Neural cell (in vitro differentiated cells): ENCODE measurements at regions not wholly inside any gene's neighbourhood (a gene's known extent, or its start where the extent isn't known, plus 50 kb on each side); places are given as distances from the start of the nearest gene placed in this dataset.

Experiments
- EZH2 ChIP-seq: fragments of 200-600, 300-800 bp; shearing (Covaris generic), sonication (generic); IDR thresholded peaks from 2 replicates; pipeline ENCODE4 v1.6.1; 2014; ENCODE audit warnings: antibody characterized with exemption, low read length, borderline replicate concordance, mild to moderate bottlenecking; ENCODE audit not compliant: insufficient read depth, poor library complexity, severe bottlenecking
- RAD21 ChIP-seq: fragments of 450-650 bp; conservative IDR thresholded peaks from 2 replicates; pipeline ENCODE4 v1.6.1; 2014; ENCODE audit warnings: antibody characterized with exemption, mild to moderate bottlenecking, moderate library complexity
- TAF1 ChIP-seq: IDR thresholded peaks from 2 replicates; pipeline ENCODE4 v1.6.1; 2012; ENCODE audit warnings: low read depth
- TF ChIP-seq, protein P1 (sequence below): fragments of 450-650 bp; IDR thresholded peaks from 2 replicates; pipeline ENCODE4 v1.5.1; 2014; ENCODE audit warnings: antibody characterized with exemption, mild to moderate bottlenecking, moderate library complexity; ENCODE audit not compliant: poor library complexity, severe bottlenecking
- TF ChIP-seq, protein P2 (sequence below): IDR thresholded peaks from 2 replicates; pipeline ENCODE4 v1.6.1; 2012; ENCODE audit warnings: borderline replicate concordance

DNA sequence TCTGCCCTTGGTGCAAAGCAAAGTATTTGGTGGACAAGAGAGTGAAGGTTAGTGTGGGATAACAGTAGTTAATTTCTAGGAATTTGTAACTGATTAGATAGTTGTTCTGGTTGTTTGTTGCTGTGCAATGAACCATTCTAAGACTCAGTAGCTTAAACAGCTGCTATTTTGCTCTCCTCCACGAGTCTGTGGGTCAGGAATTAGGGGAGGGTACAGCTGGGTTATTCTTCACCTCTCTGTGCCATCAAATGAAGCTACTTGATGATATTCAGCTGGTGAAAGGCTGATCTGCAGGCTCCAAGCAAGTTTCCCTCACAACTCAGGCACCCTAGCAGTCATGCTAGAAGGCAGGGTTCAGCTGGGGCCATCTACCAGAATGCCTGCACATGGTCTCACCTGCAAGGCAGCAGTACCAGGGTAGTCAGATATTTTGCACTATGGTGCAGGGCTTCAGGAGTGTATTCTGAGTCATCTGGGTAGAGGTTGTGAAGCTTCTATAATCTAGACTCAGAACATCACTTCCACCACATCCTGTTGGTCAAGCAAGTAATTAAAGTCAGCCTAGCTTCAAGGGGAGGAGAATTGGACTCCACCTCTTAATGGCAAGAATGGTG lies 159.5 kb upstream of the SLC28A3 start:
- no peak for TF ChIP-seq TAF1
- no peak for TF ChIP-seq EZH2
- TF ChIP-seq, protein P1, sequence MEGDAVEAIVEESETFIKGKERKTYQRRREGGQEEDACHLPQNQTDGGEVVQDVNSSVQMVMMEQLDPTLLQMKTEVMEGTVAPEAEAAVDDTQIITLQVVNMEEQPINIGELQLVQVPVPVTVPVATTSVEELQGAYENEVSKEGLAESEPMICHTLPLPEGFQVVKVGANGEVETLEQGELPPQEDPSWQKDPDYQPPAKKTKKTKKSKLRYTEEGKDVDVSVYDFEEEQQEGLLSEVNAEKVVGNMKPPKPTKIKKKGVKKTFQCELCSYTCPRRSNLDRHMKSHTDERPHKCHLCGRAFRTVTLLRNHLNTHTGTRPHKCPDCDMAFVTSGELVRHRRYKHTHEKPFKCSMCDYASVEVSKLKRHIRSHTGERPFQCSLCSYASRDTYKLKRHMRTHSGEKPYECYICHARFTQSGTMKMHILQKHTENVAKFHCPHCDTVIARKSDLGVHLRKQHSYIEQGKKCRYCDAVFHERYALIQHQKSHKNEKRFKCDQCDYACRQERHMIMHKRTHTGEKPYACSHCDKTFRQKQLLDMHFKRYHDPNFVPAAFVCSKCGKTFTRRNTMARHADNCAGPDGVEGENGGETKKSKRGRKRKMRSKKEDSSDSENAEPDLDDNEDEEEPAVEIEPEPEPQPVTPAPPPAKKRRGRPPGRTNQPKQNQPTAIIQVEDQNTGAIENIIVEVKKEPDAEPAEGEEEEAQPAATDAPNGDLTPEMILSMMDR, result no peak
- TF ChIP-seq, protein P2, sequence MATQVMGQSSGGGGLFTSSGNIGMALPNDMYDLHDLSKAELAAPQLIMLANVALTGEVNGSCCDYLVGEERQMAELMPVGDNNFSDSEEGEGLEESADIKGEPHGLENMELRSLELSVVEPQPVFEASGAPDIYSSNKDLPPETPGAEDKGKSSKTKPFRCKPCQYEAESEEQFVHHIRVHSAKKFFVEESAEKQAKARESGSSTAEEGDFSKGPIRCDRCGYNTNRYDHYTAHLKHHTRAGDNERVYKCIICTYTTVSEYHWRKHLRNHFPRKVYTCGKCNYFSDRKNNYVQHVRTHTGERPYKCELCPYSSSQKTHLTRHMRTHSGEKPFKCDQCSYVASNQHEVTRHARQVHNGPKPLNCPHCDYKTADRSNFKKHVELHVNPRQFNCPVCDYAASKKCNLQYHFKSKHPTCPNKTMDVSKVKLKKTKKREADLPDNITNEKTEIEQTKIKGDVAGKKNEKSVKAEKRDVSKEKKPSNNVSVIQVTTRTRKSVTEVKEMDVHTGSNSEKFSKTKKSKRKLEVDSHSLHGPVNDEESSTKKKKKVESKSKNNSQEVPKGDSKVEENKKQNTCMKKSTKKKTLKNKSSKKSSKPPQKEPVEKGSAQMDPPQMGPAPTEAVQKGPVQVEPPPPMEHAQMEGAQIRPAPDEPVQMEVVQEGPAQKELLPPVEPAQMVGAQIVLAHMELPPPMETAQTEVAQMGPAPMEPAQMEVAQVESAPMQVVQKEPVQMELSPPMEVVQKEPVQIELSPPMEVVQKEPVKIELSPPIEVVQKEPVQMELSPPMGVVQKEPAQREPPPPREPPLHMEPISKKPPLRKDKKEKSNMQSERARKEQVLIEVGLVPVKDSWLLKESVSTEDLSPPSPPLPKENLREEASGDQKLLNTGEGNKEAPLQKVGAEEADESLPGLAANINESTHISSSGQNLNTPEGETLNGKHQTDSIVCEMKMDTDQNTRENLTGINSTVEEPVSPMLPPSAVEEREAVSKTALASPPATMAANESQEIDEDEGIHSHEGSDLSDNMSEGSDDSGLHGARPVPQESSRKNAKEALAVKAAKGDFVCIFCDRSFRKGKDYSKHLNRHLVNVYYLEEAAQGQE, result no peak
- TF ChIP-seq RAD21, result no peak
